DND-41 (cell line): ENCODE measurements at regions not wholly inside any gene's neighbourhood (a gene's known extent, or its start where the extent isn't known, plus 50 kb on each side); places are given as distances from the start of the nearest gene placed in this dataset.

Experiments used
- ATAC-seq: fragments of 200-7000 bp; cut with Tn5 transposase; 3 replicates; pipeline ENCODE4 v1.9.1; 2021; ENCODE audit warnings: low read depth; ENCODE audit not compliant: insufficient read depth
- DNase-seq: peaks from one replicate; pipeline ENCODE4 v3.0.0-alpha.2; 2020
- H2AFZ ChIP-seq: 2 replicates; pipeline ENCODE4 v1.6.0; 2012; ENCODE audit warnings: low read depth, low read length
- H3K27ac ChIP-seq: 2 replicates; pipeline ENCODE4 v1.5.1; 2012; ENCODE audit warnings: low read length, inconsistent platforms
- H3K27me3 ChIP-seq: fragments of 200-600 bp; sonication (generic); 2 replicates; pipeline ENCODE4 v1.6.0; 2012; ENCODE audit warnings: low read length, mild to moderate bottlenecking, inconsistent platforms; ENCODE audit not compliant: insufficient read depth, poor library complexity
- H3K36me3 ChIP-seq: 2 replicates; pipeline ENCODE4 v1.5.1; 2012; ENCODE audit warnings: low read length, inconsistent platforms; ENCODE audit not compliant: insufficient read depth
- H3K4me1 ChIP-seq: 2 replicates; pipeline ENCODE4 v1.5.1; 2012; ENCODE audit warnings: mild to moderate bottlenecking, low read length; ENCODE audit not compliant: insufficient read depth
- H3K4me2 ChIP-seq: 2 replicates; pipeline ENCODE4 v1.6.0; 2012; ENCODE audit warnings: mild to moderate bottlenecking, moderate library complexity, low read length, inconsistent platforms; ENCODE audit not compliant: insufficient read depth
- H3K4me3 ChIP-seq, 2 experiments: fragments of 200-600 bp in 1 of 2; shearing (Covaris generic) in 1 of 2; 2 replicates each; pipeline ENCODE4 v1.5.1; 2012 to 2016; ENCODE audit warnings: inconsistent platforms in 2 of 2, low read length in 2 of 2, mild to moderate bottlenecking in 2 of 2, low read depth in 1 of 2, moderate library complexity in 1 of 2
- H3K79me2 ChIP-seq: 2 replicates; pipeline ENCODE4 v1.6.0; 2012; ENCODE audit warnings: low read length, inconsistent platforms; ENCODE audit not compliant: insufficient read depth
- H3K9ac ChIP-seq: 2 replicates; pipeline ENCODE4 v1.6.0; 2012; ENCODE audit warnings: low read depth, mild to moderate bottlenecking, inconsistent platforms, low read length, moderate library complexity
- H3K9me3 ChIP-seq: 2 replicates; pipeline ENCODE4 v1.5.1; 2012; ENCODE audit warnings: low read length, moderate library complexity, mild to moderate bottlenecking, inconsistent platforms; ENCODE audit not compliant: insufficient read depth, severe bottlenecking
- H4K20me1 ChIP-seq: 2 replicates; pipeline ENCODE4 v1.6.0; 2012; ENCODE audit warnings: low read length; ENCODE audit not compliant: insufficient read depth
- CTCF ChIP-seq: IDR thresholded peaks from 2 replicates; pipeline ENCODE4 v1.5.1; 2012; ENCODE audit warnings: borderline replicate concordance, low read length, moderate library complexity, mild to moderate bottlenecking; ENCODE audit not compliant: poor library complexity, severe bottlenecking; ENCODE audit errors: extremely low read depth
- EZH2 ChIP-seq: IDR thresholded peaks from 3 replicates; pipeline ENCODE4 v1.6.1; 2012; ENCODE audit warnings: borderline replicate concordance, low read depth, mild to moderate bottlenecking, moderate library complexity, low read length, inconsistent platforms; ENCODE audit not compliant: severe bottlenecking

- no peak for ATAC-seq
- H2AFZ ChIP-seq = no peak overlapping the region
- TF ChIP-seq EZH2 (no peak), CTCF (no peak)
Measured at GRCh38 chr13:22223411-22223810, 552.5 kb downstream of the FGF9 start.

DNA sequence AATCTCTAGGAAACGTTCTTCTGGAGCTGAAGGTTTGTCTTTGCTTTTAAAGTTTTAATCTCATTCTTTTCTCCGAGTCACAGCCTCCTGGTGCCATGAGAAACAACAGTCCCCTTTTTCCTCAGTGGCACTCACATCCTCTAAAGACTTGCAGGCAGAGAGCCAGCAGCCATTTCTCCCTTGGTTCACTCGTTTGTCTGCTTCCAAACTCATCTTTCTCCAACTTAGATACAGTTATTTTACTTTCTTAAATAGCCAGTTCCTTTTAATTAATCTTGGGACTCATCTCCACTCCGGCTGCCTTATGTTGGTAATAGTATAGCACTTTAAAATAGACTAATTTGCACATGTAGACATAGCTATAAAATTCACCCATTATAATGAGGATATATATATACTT, 555.2 kb downstream of the FGF9 start:
- no peak overlapping the region for H3K4me2 ChIP-seq
- H3K36me3 ChIP-seq = no peaks in the 10 kb centered on the region
- no peak overlapping the region for H3K9ac ChIP-seq
- H3K79me2 ChIP-seq = no peaks in the 10 kb centered on the region
- H4K20me1 ChIP-seq = no peaks in the 10 kb centered on the region
- no peaks in the 10 kb centered on the region for H3K9me3 ChIP-seq
- no peak overlapping the region for H3K4me3 ChIP-seq
- H2AFZ ChIP-seq = no peak overlapping the region
- no peaks in the 10 kb centered on the region for H3K27me3 ChIP-seq
- DNase-seq (no peak), ATAC-seq (no peak)
- no peaks in the 10 kb centered on the region for H3K4me1 ChIP-seq
- no peak overlapping the region for H3K27ac ChIP-seq
- TF ChIP-seq EZH2 (no peak), CTCF (no peak)

More at GRCh38 chr13:22223411-22223810, 552.5 kb downstream of the FGF9 start:
- H3K4me3 ChIP-seq = no peak overlapping the region
- DNase-seq = no peak
- H3K27ac ChIP-seq = no peak overlapping the region
- H3K4me1 ChIP-seq = no peaks in the 10 kb centered on the region
- no peaks in the 10 kb centered on the region for H3K36me3 ChIP-seq
- H3K9ac ChIP-seq = no peak overlapping the region
- no peaks in the 10 kb centered on the region for H3K9me3 ChIP-seq
- no peak overlapping the region for H3K4me2 ChIP-seq
- H3K79me2 ChIP-seq = no peaks in the 10 kb centered on the region
- no peaks in the 10 kb centered on the region for H4K20me1 ChIP-seq
- peaks cover 4% of the 10 kb centered on the region for H3K27me3 ChIP-seq

DNA sequence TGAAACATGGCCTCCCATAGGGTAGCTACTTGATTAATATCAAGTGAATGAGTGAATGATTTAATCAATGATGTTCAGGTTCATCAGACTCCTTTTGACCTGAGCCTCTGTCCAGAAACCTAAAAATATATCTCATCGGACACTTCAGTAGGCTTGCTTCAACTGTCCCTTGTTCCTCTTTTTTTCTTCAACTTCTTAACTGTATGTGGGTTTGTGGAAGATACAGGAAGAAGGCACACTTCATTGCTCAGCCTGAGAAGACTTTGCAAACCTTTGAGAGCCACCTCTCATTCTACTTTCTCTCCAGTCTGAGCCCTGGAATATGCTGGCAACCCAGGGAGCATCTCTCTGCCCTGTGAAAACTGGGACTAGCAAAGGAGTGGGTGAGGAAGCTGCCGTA, 557.0 kb downstream of the FGF9 start:
- no peak overlapping the region for H3K4me2 ChIP-seq
- no peak overlapping the region for H2AFZ ChIP-seq
- H3K79me2 ChIP-seq = no peaks in the 10 kb centered on the region
- no peaks in the 10 kb centered on the region for H3K4me1 ChIP-seq
- H3K4me3 ChIP-seq = no peak overlapping the region
- no peaks in the 10 kb centered on the region for H3K36me3 ChIP-seq
- H3K27me3 ChIP-seq = no peaks in the 10 kb centered on the region
- H3K9ac ChIP-seq = no peak overlapping the region
- TF ChIP-seq CTCF (no peak), EZH2 (no peak)
- no peak for DNase-seq
- ATAC-seq = no peak
- H4K20me1 ChIP-seq = no peaks in the 10 kb centered on the region
- H3K9me3 ChIP-seq = no peaks in the 10 kb centered on the region
- no peak overlapping the region for H3K27ac ChIP-seq

DNA sequence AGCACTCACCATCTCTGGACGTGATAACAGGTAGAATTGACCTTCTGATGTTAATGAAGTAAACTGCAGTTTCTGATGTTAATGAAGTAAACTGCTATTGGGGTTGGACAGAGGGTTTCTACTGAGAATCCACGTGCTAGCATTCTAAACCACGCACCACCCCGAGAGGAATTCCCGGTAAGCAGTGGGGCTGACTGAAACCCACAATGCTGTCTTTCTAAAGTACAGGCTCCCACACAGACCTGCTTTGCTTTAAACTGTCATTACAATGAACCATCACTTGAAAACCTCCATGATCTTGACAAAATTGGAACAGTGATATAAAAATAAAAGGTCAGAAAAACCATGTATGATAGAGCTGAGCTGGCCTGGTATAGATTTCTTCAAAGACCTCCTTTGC, 559.0 kb downstream of the FGF9 start:
- Histone ChIP-seq H3K27ac (no peak overlapping the region), H3K4me3 (no peak overlapping the region), H3K9me3 (no peaks in the 10 kb centered on the region), H3K4me1 (no peaks in the 10 kb centered on the region), H3K79me2 (no peaks in the 10 kb centered on the region), H3K27me3 (no peaks in the 10 kb centered on the region), H4K20me1 (no peaks in the 10 kb centered on the region), H3K9ac (no peak overlapping the region), H2AFZ (no peak overlapping the region), H3K4me2 (no peak overlapping the region), H3K36me3 (no peaks in the 10 kb centered on the region)
- no peak for ATAC-seq
- TF ChIP-seq EZH2 (no peak), CTCF (no peak)
- DNase-seq = no peak
